ENCODE measurements at regions not wholly inside any gene's neighbourhood (a gene's known extent, or its start where the extent isn't known, plus 50 kb on each side); places are given as distances from the start of the nearest gene placed in this dataset.

GRCh38 chr3:24944805-24945520 is 450.3 kb upstream of the THRB start:
- Histone ChIP-seq H3K9me3 (ENCODE audit: control insufficient read depth, low read depth, low read length) (no peaks in the 10 kb centered on the region), H4K20me1 (ENCODE audit: control insufficient read depth, extremely low read depth, insufficient read depth, low read length) (no peaks in the 10 kb centered on the region), H3K4me3 (ENCODE audit: control insufficient read depth in 2 of 3, extremely low read depth in 1 of 3, insufficient read depth in 2 of 3, low read depth in 1 of 3, low read length in 3 of 3) (no peak overlapping the region), H3K9ac (ENCODE audit: control insufficient read depth, extremely low read depth, insufficient read depth, low read length) (no peak overlapping the region), H3K36me3 (ENCODE audit: control insufficient read depth in 2 of 2, extremely low read depth in 1 of 2, insufficient read depth in 2 of 2, low read length in 2 of 2) (no peaks in the 10 kb centered on the region), H2AFZ (ENCODE audit: control insufficient read depth, low read length) (no peak overlapping the region), H3K27me3 (ENCODE audit: control insufficient read depth, extremely low read depth, insufficient read depth, low read length) (no peaks in the 10 kb centered on the region), H3K9me1 (ENCODE audit: control insufficient read depth, extremely low read depth, insufficient read depth, low read length) (no peaks in the 10 kb centered on the region), H3K4me2 (ENCODE audit: control insufficient read depth, extremely low read depth, insufficient read depth, low read depth, low read length) (no peak overlapping the region), H3K27ac (ENCODE audit: control insufficient read depth, insufficient read depth, low read length) (no peak overlapping the region), H3K79me2 (ENCODE audit: control insufficient read depth, insufficient read depth, low read length) (no peaks in the 10 kb centered on the region), H3K4me1 (ENCODE audit: control insufficient read depth, extremely low read depth, insufficient read depth, low read length) (no peaks in the 10 kb centered on the region)
- no peak for FAIRE-seq
- TF ChIP-seq EZH2 (IDR thresholded peaks at IDR 0.05; ENCODE audit: low read length) (no peak), CTCF (optimal IDR thresholded peaks at IDR 0.05 in 1 of 3, IDR thresholded peaks at IDR 0.05 in 1 of 3, conservative IDR thresholded peaks at IDR 0.05 in 1 of 3; ENCODE audit: extremely low read depth in 1 of 3, insufficient read depth in 2 of 3, low read length in 3 of 3) (no peak)
- dilution Hi-C loops (cut with MboI; ENCODE audit: extremely low pct_ligation_motif_present, low sequenced_read_pairs), result no loop called here
- no peak for DNase-seq (ENCODE audit: low read depth, low spot score)

DNA sequence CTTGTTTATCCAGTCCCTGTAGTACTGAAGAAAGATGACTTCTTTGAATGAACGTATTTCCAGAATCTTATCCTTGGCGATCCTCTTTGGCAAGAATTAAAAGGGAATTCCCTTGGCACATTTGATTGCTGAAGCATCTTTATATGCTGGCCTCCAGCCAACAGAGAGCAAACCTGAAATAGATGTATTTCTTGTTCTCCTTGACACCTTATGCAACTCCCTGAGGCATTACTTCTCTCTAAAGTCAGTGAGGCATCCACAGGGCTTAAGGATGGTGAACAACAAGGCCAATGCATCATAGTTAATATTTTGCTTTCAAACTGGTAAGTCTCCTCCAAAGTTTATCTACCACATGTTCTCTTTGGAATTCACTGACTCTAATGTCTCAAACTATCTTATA is 450.9 kb upstream of the THRB start:
- dilution Hi-C loops (cut with MboI; ENCODE audit: extremely low pct_ligation_motif_present, low sequenced_read_pairs), result no loop called here
- TF ChIP-seq CTCF (optimal IDR thresholded peaks at IDR 0.05 in 1 of 3, IDR thresholded peaks at IDR 0.05 in 1 of 3, conservative IDR thresholded peaks at IDR 0.05 in 1 of 3; ENCODE audit: extremely low read depth in 1 of 3, insufficient read depth in 2 of 3, low read length in 3 of 3), result no peak
- TF ChIP-seq EZH2 (IDR thresholded peaks at IDR 0.05; ENCODE audit: low read length), result no peak
- H3K27me3 ChIP-seq (ENCODE audit: control insufficient read depth, extremely low read depth, insufficient read depth, low read length), result no peaks in the 10 kb centered on the region
- H3K4me1 ChIP-seq (ENCODE audit: control insufficient read depth, extremely low read depth, insufficient read depth, low read length), result no peaks in the 10 kb centered on the region
- H3K27ac ChIP-seq (ENCODE audit: control insufficient read depth, insufficient read depth, low read length), result no peak overlapping the region
- H3K4me3 ChIP-seq (ENCODE audit: control insufficient read depth in 2 of 3, extremely low read depth in 1 of 3, insufficient read depth in 2 of 3, low read depth in 1 of 3, low read length in 3 of 3), result no peak overlapping the region
- H3K9me3 ChIP-seq (ENCODE audit: control insufficient read depth, low read depth, low read length), result no peaks in the 10 kb centered on the region
- H3K79me2 ChIP-seq (ENCODE audit: control insufficient read depth, insufficient read depth, low read length), result no peaks in the 10 kb centered on the region
- DNase-seq (ENCODE audit: low read depth, low spot score) (no peak), FAIRE-seq (no peak)
- no peaks in the 10 kb centered on the region for H4K20me1 ChIP-seq (ENCODE audit: control insufficient read depth, extremely low read depth, insufficient read depth, low read length)
- H3K4me2 ChIP-seq (ENCODE audit: control insufficient read depth, extremely low read depth, insufficient read depth, low read depth, low read length), result no peak overlapping the region
- no peak overlapping the region for H3K9ac ChIP-seq (ENCODE audit: control insufficient read depth, extremely low read depth, insufficient read depth, low read length)
- no peak overlapping the region for H2AFZ ChIP-seq (ENCODE audit: control insufficient read depth, low read length)
- H3K9me1 ChIP-seq (ENCODE audit: control insufficient read depth, extremely low read depth, insufficient read depth, low read length), result no peaks in the 10 kb centered on the region
- no peaks in the 10 kb centered on the region for H3K36me3 ChIP-seq (ENCODE audit: control insufficient read depth in 2 of 2, extremely low read depth in 1 of 2, insufficient read depth in 2 of 2, low read length in 2 of 2)
